GF-D8 (cell line): ENCODE measurements at regions not wholly inside any gene's neighbourhood (a gene's known extent, or its start where the extent isn't known, plus 50 kb on each side); places are given as distances from the start of the nearest gene placed in this dataset.

Experiments
- DNase-seq: peaks from one replicate; lab custom pipeline; 2025; lab: John Stamatoyannopoulos, UW

- DNase-seq: no peak
Observed at GRCh38 chr10:130902471-130902870, 409.1 kb downstream of the TCERG1L start.

GRCh38 chr10:130902929-130903328 lies 408.6 kb downstream of the TCERG1L start:
- DNase-seq: no peak

GRCh38 chr10:130904676-130905075 lies 406.8 kb downstream of the TCERG1L start:
- DNase-seq: no peak

GRCh38 chr10:130905386-130905785 lies 406.1 kb downstream of the TCERG1L start:
- no peak for DNase-seq

- DNase-seq: no peak
Observed at GRCh38 chr10:130905921-130906320, 405.6 kb downstream of the TCERG1L start.

- DNase-seq: no peak
Observed at GRCh38 chr10:130910848-130911247, 400.7 kb downstream of the TCERG1L start.

- DNase-seq: no peak
Observed at GRCh38 chr10:130913844-130914243, 397.7 kb downstream of the TCERG1L start.

- DNase-seq: no peak
Observed at GRCh38 chr10:130914367-130914766, 397.2 kb downstream of the TCERG1L start.

- no peak for DNase-seq
Observed at GRCh38 chr10:130915065-130915464, 396.5 kb downstream of the TCERG1L start.

- no peak for DNase-seq
Observed at GRCh38 chr10:130921461-130921860, 390.1 kb downstream of the TCERG1L start.

- DNase-seq: no peak
Observed at GRCh38 chr10:130921911-130922440, 389.5 kb downstream of the TCERG1L start.

- DNase-seq: no peak
Observed at GRCh38 chr10:130923596-130923995, 387.9 kb downstream of the TCERG1L start.

- no peak for DNase-seq
Observed at GRCh38 chr10:130924138-130924819, 387.2 kb downstream of the TCERG1L start.

- DNase-seq: no peak
Observed at GRCh38 chr10:130926442-130926841, 385.1 kb downstream of the TCERG1L start.

GRCh38 chr10:130927157-130927556 lies 384.4 kb downstream of the TCERG1L start:
- no peak for DNase-seq

- no peak for DNase-seq
Observed at GRCh38 chr10:130928306-130928705, 383.2 kb downstream of the TCERG1L start.

GRCh38 chr10:130929422-130930325 lies 381.8 kb downstream of the TCERG1L start:
- no peak for DNase-seq

GRCh38 chr10:130930821-130931220 lies 380.7 kb downstream of the TCERG1L start:
- DNase-seq: no peak

GRCh38 chr10:130931256-130931655 lies 380.3 kb downstream of the TCERG1L start:
- DNase-seq: no peak

GRCh38 chr10:130932326-130933007 lies 379.1 kb downstream of the TCERG1L start:
- DNase-seq: no peak

GRCh38 chr10:130933008-130933390 lies 378.5 kb downstream of the TCERG1L start:
- DNase-seq: no peak
